ENCODE measurements at regions not wholly inside any gene's neighbourhood (a gene's known extent, or its start where the extent isn't known, plus 50 kb on each side); places are given as distances from the start of the nearest gene placed in this dataset.

GRCh38 chr6:164534070-164534766 is 775.2 kb downstream of the C6orf118 start:
- Histone ChIP-seq H3K27me3 (replicated peaks; ENCODE audit: control insufficient read depth, insufficient read depth, low read length) (no peaks in the 10 kb centered on the region), H3K9me3 (no peaks in the 10 kb centered on the region), H3K4me1 (no peaks in the 10 kb centered on the region), H3K36me3 (ENCODE audit: control insufficient read depth, insufficient read depth, low read length) (no peaks in the 10 kb centered on the region), H3K4me3 (ENCODE audit: low read depth, low read length) (no peak overlapping the region)
- Mint-ChIP-seq H3K27me3 (ENCODE audit: insufficient read depth, unreplicated experiment) (no peaks in the 10 kb centered on the region), H3K4me3 (ENCODE audit: unreplicated experiment) (no peak overlapping the region), H3K27ac (ENCODE audit: unreplicated experiment) (no peak overlapping the region), H3K9me3 (ENCODE audit: unreplicated experiment) (peaks cover 16% of the 10 kb centered on the region), H3K36me3 (ENCODE audit: insufficient read depth, unreplicated experiment) (no peaks in the 10 kb centered on the region), H3K4me1 (ENCODE audit: low read depth, unreplicated experiment) (no peaks in the 10 kb centered on the region)
- no peak for TF ChIP-seq CTCF (IDR thresholded peaks at IDR 0.05; ENCODE audit: insufficient read depth in 1 of 2, low read depth in 1 of 2, low read length in 1 of 2, severe bottlenecking in 1 of 2, unreplicated experiment in 1 of 2)
- ChIA-PET CTCF (no interaction called here), POLR2A (no interaction called here)
- BruUV-seq (replicated peaks), result no TSS peak
- DNase-seq, result no peak
- intact Hi-C loops (cut with micrococcal nuclease; ENCODE audit: unreplicated experiment), result no loop called here

GRCh38 chr6:164533045-164533362 is 776.4 kb downstream of the C6orf118 start:
- Mint-ChIP-seq H3K4me3 (ENCODE audit: unreplicated experiment) (no peak overlapping the region), H3K27me3 (ENCODE audit: insufficient read depth, unreplicated experiment) (no peaks in the 10 kb centered on the region), H3K27ac (ENCODE audit: unreplicated experiment) (no peak overlapping the region), H3K4me1 (ENCODE audit: low read depth, unreplicated experiment) (no peaks in the 10 kb centered on the region), H3K36me3 (ENCODE audit: insufficient read depth, unreplicated experiment) (no peaks in the 10 kb centered on the region), H3K9me3 (ENCODE audit: unreplicated experiment) (peaks cover 16% of the 10 kb centered on the region)
- Histone ChIP-seq H3K4me3 (ENCODE audit: low read depth, low read length) (no peak overlapping the region), H3K27me3 (replicated peaks; ENCODE audit: control insufficient read depth, insufficient read depth, low read length) (no peaks in the 10 kb centered on the region), H3K9me3 (no peaks in the 10 kb centered on the region), H3K4me1 (no peaks in the 10 kb centered on the region), H3K36me3 (ENCODE audit: control insufficient read depth, insufficient read depth, low read length) (no peaks in the 10 kb centered on the region)
- ChIA-PET CTCF (no interaction called here), POLR2A (no interaction called here)
- no peak for TF ChIP-seq CTCF (IDR thresholded peaks at IDR 0.05; ENCODE audit: insufficient read depth in 1 of 2, low read depth in 1 of 2, low read length in 1 of 2, severe bottlenecking in 1 of 2, unreplicated experiment in 1 of 2)
- no peak for DNase-seq
- intact Hi-C loops (cut with micrococcal nuclease; ENCODE audit: unreplicated experiment), result no loop called here
- BruUV-seq (replicated peaks), result no TSS peak

- Histone ChIP-seq H3K9me3 (no peaks in the 10 kb centered on the region), H3K36me3 (ENCODE audit: control insufficient read depth, insufficient read depth, low read length) (no peaks in the 10 kb centered on the region), H3K4me1 (no peaks in the 10 kb centered on the region), H3K4me3 (ENCODE audit: low read depth, low read length) (no peak overlapping the region), H3K27me3 (replicated peaks; ENCODE audit: control insufficient read depth, insufficient read depth, low read length) (no peaks in the 10 kb centered on the region)
- ChIA-PET CTCF (no interaction called here), POLR2A (no interaction called here)
- DNase-seq, result no peak
- Mint-ChIP-seq H3K4me3 (ENCODE audit: unreplicated experiment) (no peak overlapping the region), H3K9me3 (ENCODE audit: unreplicated experiment) (peaks cover 12% of the 10 kb centered on the region), H3K27me3 (ENCODE audit: insufficient read depth, unreplicated experiment) (no peaks in the 10 kb centered on the region), H3K36me3 (ENCODE audit: insufficient read depth, unreplicated experiment) (no peaks in the 10 kb centered on the region), H3K27ac (ENCODE audit: unreplicated experiment) (no peak overlapping the region), H3K4me1 (ENCODE audit: low read depth, unreplicated experiment) (no peaks in the 10 kb centered on the region)
- BruUV-seq (replicated peaks), result no TSS peak
- TF ChIP-seq CTCF (IDR thresholded peaks at IDR 0.05; ENCODE audit: insufficient read depth in 1 of 2, low read depth in 1 of 2, low read length in 1 of 2, severe bottlenecking in 1 of 2, unreplicated experiment in 1 of 2), result no peak
- intact Hi-C loops (cut with micrococcal nuclease; ENCODE audit: unreplicated experiment), result no loop called here
Measured at GRCh38 chr6:164532198-164533044, 777.0 kb downstream of the C6orf118 start.

Data from Caco-2 (cell line).